Fibroblast of villous mesenchyme (primary cell): ENCODE measurements at regions not wholly inside any gene's neighbourhood (a gene's known extent, or its start where the extent isn't known, plus 50 kb on each side); places are given as distances from the start of the nearest gene placed in this dataset.
A peak's percentile ranks its signal among the peaks of the same experiment; 100 is the strongest.

Source experiments
- DNase-seq: peaks from one replicate; pipeline ENCODE4 v3.0.0-alpha.2; 2010; ENCODE audit warnings: low read depth
- H3K4me3 ChIP-seq: 2 replicates; pipeline ENCODE4 v1.5.1; 2011; ENCODE audit warnings: low read depth, mild to moderate bottlenecking, low read length
- TF ChIP-seq, protein P1 (sequence below): IDR thresholded peaks from 2 replicates; pipeline ENCODE4 v1.5.1; 2012; ENCODE audit warnings: low read depth, mild to moderate bottlenecking, low read length; ENCODE audit not compliant: insufficient read depth

DNA sequence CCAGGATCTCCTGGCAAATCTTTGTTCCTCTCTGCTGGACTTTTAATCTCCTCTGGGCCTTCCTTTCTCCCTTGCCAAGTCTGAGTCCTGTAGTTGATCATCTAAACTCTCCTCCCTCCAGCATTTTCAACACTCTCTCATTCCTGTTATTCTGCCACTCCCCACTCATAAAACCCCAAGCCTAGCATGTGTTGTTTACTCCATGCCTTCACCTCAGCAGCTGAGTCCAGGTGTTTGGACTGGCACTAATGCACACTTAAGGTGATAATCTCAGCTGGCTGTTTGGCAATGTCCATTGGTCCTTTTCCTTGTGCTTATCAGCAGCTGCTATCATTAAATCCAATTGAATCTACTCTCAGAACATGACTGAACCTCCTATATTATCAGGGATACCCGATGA lies 876.8 kb upstream of the TENM4 start:
- no peak overlapping the region for H3K4me3 ChIP-seq
- TF ChIP-seq, protein P1, sequence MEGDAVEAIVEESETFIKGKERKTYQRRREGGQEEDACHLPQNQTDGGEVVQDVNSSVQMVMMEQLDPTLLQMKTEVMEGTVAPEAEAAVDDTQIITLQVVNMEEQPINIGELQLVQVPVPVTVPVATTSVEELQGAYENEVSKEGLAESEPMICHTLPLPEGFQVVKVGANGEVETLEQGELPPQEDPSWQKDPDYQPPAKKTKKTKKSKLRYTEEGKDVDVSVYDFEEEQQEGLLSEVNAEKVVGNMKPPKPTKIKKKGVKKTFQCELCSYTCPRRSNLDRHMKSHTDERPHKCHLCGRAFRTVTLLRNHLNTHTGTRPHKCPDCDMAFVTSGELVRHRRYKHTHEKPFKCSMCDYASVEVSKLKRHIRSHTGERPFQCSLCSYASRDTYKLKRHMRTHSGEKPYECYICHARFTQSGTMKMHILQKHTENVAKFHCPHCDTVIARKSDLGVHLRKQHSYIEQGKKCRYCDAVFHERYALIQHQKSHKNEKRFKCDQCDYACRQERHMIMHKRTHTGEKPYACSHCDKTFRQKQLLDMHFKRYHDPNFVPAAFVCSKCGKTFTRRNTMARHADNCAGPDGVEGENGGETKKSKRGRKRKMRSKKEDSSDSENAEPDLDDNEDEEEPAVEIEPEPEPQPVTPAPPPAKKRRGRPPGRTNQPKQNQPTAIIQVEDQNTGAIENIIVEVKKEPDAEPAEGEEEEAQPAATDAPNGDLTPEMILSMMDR, result no peak
- DNase-seq, result no peak

DNA sequence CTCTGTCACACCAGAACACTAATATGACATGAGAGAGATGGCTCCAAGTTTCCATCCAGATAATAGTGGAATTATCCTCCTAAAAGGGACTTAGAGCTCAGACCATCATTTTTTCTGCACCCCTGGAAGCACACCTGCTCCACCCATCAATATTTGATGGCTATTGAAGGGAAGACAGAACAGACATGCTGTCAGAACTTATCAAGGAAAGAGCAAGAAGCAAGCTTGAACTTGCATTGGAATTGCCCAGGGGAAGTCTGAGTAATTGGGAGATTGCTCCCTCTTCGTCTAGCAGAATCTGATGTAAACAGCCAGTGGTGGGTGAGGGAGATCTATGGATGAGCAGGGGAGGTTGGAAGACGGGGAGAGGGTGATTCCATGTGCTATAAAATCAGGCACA lies 874.4 kb upstream of the TENM4 start:
- DNase-seq, result no peak
- H3K4me3 ChIP-seq, result no peak overlapping the region
- TF ChIP-seq, protein P1, result no peak

DNA sequence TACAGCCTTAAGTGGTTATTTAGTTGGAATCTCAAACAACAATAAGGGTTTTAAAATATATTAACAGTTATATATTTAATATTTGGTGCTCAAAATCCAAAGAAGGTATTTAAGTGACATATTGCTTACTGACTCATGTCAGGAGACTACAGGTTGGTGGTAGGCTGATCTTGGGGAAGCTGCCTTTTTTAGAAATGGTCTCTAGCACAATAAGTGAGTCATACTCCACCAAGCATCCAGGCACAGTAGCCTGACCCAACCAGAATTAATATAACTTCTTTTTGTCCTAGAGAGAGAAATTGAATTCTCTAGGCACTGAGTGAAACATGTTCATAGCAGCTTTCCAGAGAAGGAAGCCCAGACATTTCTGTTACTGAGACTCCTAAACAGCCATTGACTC lies 868.5 kb upstream of the TENM4 start:
- DNase-seq, result no peak
- H3K4me3 ChIP-seq, result no peak overlapping the region
- TF ChIP-seq, protein P1, result no peak

DNA sequence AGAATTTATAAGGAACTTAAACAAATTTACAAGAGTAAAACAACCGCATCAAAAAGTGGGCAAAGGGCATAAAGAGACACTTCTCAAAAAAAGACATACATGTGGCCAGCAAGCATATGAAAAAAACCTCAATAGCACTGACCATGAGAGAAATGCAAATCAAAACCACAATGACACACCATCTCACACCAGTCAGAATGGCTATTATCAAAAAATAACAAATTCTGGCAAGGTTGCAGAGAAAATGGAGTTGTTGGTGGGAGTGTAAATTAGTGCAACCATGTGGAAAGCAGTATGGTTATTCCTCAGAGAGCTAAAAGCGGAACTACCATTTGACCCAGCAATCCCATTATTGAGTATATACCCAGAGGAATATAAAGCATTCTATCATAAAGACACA lies 866.8 kb upstream of the TENM4 start:
- TF ChIP-seq, protein P1, result no peak
- no peak for DNase-seq
- no peak overlapping the region for H3K4me3 ChIP-seq

DNA sequence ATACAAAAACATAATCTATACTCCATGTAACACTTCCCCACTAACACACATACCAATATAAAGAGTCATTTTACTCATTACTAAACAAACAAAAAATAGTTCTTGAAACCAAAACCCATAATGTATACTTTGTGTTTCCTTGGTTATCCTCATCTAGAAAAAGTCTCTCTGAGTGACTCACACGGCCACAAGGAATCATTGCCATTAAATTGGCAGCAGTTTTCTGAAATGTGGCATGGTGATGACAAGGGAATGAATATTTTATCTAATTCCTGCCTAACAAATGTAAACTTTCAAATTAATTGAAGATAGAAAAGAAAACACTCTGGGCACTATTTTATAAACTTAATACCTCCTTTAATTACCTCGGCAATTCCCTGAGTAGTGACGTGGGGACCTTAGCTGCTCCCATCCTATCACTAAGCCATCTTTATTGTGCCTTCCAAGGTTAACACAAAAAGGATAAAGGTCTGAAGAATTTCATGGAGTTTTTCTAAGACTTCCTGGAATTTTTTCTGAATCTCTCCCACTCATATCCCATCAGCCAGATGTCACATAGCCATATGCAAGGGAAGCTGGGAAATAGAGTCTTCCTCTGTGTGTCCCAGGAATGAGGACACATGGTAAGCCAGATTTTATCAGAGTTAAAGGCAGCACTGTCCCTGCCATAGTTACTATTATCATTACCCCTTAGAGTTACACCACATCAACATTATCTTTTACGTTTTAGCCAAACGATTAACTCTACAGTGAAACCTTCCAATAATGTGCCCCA lies 857.2 kb upstream of the TENM4 start:
- H3K4me3 ChIP-seq, result no peak overlapping the region
- TF ChIP-seq, protein P1, result no peak
- DNase-seq, result peak; percentile 48

DNA sequence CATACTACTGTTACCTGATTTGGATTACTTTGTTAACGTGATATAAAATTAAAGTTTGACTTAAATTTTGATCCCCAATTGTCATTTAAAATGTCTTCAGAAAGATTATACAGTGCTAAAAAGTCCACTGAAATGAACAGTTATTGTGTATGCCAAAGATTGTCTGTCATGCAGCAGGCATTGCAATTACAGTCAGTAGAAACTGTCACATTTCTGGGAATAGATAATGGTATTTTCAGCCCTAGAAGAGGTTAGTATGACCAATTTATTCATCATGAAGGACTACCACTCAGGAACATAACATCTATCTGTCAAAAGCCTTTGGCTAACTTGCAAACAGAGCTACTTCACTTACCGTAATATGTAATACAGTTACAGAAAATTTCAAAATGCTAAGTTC lies 852.5 kb upstream of the TENM4 start:
- DNase-seq, result no peak
- TF ChIP-seq, protein P1, result no peak
- H3K4me3 ChIP-seq, result no peak overlapping the region
